HG02970 (cell line): ENCODE measurements at regions not wholly inside any gene's neighbourhood (a gene's known extent, or its start where the extent isn't known, plus 50 kb on each side); places are given as distances from the start of the nearest gene placed in this dataset.
"Not testable (repeated sequence)": the region's sequence is repeated elsewhere in the genome, so short reads cannot be mapped to it uniquely, and the experiment has no call there.

Experiments
- ATAC-seq: cut with Tn5 transposase; IDR thresholded peaks from one replicate; pipeline ENCODE4 v1.9.1; 2021; ENCODE audit warnings: mild to moderate bottlenecking, moderate library complexity, moderate number of reproducible peaks; ENCODE audit not compliant: unreplicated experiment, low FRiP score

DNA sequence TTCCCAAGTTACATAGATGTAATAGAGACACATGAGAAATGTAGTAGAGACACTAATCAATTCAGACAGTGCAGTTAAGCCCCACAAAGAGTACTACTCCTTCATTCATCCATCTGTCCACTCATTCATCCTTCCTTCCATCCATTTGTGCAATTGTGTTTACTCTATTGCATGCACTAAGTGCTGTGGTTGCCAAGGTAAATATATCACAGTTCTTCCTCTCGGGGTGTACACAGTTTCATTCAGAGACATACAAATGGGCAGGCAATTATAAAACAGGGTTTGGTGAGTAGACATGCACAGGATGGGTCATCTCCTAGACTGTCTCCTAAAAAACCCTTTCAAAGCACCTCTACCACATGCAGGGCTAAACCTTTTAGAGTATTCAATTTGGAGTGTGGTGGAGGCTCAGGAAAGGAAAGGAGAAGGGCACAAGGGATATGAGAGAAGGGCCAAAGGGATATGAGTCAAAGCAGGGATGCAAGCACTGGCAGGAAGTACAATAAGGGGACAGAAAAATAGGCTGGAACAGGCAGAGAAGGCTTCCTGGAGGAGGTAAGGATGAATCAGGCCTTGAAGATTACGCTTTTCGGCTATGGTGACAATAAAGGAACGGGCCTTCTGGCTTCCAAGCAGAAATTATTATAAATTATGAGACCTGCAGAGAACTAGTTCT, 153.6 kb upstream of the VKORC1L1 start:
- ATAC-seq = not testable (repeated sequence)

DNA sequence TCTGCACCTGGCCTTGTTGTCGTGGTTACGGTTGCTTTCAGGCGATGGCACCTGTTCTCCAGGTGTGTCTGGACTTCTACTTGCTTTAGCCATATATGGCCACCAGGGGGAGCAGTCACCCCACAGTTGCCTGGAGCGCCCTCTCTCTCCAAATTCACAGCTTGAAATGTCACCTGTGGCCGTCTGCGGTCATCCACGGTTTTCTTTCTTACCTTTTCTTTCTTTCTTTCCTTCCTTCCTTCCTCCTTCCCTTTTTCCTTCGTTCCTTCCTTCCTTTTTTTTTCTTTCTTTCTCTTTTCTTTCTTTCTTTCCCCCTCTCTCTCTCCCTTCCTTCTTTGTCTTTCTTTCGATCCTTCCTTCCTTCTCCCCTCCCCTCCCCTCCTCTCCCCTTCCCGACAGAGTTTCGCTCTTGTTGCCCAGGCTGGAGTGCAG, 150.5 kb upstream of the VKORC1L1 start:
- no peak for ATAC-seq

DNA sequence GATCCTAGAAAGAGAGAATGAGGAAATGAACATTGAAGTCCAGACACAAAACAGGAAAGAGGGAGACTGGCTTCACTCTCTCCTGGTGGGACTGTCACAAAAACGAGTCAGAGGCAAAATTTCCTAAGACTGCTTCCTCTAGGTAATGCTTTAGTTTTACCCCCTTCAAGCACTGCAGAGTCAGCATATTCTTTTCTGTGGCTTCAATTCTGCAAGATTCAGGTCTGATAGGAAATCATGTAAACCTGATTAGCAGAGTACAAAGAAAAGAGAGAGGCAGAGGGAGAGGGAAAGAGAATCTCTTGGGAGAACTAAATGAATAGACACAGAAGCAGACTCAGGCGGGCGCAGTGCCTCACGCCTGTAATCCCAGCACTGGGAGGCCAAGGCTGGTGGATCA, 145.7 kb upstream of the VKORC1L1 start:
- ATAC-seq = not testable (repeated sequence)

DNA sequence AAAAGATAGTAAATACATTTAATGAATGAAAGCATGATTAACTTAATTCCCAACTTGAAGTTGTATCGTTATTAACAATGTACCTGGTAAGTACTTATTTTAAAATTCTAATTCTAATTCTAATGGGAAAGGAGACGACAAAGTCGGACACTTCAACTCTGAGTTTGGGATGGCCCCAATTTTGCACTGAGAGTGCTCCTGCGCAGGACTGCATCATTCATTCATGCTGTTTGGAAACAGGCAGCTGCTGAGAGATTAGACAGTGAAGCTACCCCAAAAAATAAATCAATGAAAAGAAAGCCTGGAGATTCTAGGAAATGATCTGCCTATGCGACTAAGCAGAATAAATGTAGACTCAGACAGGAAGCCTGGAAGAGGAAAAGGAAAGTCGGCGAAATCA, 141.7 kb upstream of the VKORC1L1 start:
- no peak for ATAC-seq

DNA sequence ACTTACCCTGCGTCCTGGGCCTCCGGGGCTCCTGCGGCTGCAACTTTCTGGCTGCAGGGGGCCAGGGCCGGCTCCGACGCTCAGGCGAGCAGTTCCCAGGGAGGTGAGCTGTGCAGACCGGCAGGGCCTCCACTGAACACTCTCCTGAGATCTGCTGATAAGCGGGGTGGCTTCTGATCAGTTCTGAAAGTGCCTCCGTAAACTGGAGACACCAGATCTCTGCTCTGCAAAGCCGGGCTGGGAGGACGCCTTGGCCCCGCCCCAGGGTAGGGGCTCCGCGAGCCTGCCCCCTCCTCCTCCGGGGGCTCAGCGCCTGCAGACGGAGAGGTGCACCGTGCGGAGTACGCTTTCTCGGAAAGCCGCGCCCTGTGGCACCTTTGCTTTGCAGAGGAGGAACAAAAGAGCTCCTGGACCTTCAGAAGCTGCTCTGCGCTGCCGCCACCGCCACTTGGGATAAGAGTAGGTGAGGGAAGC, 141.3 kb upstream of the VKORC1L1 start:
- no peak for ATAC-seq

DNA sequence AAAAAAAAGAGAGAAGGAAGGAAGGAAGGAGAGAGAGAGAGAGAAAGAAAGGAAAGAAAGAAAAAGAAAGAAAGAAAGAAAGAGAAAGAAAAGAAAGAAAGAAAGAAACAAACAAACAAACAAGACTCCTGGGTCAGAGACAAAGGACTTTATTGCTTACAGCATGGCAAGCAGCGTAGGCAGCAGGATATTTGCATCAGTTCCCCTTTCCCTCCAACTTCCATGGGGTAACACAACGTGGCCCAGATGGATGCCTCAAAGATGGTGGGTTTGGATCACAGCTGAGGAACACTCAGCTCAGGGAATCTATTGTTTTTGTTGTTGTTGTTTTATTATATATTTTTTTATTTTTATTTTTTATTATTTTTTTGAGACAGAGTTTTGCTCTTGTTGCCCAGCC, 128.5 kb upstream of the VKORC1L1 start:
- no peak for ATAC-seq

DNA sequence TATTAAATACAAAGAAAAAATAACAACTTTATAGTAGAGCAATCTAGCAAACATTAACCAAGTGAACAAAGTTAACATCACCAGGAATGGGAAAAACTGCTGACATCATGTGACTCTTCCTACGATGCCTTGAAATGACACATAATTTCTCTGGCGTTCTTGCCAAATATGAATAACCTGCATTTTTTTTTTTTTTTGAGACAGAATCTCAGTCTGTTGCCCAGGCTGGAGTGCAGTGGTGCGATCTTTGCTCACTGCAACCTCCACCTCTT, 126.5 kb upstream of the VKORC1L1 start:
- ATAC-seq = no peak

DNA sequence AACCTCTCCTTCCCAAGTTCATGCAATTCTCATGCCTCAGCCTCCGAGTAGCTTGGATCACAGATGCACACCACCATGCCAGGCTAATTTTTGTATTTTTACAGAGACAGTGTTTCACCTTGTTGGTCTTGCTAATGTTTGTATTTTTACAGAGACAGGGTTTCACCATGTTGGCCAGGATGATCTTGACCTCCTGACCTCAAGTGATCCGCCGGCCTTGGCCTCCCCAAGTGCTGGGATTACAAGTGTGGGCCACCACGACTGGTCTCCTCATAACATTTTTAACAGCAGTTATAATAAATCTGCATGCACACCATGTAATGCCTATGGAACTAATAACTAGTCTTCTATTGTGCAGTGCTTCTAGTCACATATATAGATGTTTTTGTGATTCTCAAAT, 123.8 kb upstream of the VKORC1L1 start:
- no peak for ATAC-seq

DNA sequence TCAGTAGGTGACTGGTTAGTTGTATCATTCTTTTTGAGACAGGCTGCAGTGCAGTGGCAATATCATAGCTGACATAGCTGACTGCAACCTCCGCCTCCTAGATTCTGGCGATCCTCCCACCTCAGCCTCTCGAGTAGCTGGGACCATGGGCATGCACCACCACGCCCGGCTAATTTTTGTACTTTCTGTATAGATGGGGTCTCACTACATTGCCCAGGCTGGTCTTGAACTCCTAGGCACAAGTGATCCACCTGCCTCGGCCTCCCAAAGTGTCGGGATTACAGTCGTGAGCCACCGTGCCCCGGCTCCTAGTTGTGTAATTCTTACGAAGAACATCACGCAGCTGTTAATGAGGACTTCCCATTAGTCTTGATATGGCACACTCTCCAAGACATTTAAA, 123.4 kb upstream of the VKORC1L1 start:
- ATAC-seq = no peak

DNA sequence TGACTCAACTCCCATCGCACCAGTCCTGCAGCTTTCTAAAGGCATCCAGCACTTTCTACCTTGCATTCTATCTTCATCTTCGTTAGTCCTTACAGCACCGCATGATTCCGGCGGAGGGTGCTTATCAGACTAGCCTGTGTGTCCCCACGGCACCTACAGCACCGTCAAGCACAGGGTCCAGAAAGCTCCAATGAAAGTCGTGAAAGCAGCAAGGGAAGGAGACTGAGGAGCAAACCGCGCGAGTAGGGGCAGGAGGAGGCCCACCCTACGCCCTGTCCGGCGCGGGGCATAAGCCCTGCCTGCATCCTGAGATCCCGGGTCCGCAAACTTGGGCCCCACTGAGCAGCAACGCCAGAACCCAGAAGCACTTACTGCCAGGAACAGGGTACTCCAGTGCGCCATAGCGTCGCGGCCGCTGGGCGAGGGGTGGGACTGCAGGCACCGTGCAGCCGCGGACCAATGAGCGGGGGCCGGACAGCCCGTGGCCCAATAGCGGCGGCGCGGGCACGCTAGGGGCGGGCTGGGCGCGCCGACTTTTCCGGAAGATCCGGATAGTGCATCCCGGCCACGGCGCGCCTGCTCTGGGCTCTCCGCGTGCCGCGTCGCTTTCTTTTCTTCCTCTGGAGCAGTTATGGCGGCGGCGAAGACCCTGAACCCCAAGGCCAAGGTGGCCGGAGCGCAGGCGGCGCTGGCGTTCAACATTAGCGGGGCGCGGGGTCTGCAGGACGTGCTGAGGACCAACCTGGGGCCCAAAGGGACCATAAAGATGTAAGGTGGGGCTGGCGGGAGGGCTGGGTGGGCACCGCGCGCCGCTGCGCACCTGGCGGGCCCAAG, 122.1 kb upstream of the VKORC1L1 start:
- ATAC-seq = peak; percentile 92

DNA sequence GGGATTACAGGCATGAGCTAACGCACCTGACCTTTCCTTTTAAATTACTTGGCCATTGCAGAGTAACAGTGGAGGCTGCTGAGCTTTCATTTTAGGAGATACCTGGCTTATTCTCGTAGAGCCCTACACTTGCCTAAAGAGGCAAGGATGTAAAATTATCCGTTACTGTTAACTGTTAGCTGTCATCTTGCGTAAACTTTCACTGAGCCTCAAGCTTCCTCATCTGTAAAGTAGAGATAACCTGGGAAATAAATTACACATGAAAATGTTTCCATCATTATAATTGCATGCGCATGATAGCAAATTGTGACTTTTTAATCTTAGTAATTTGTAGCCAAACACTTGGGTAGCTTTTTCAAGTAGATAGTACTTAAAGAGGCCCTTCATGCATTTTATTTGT, 118.8 kb upstream of the VKORC1L1 start:
- ATAC-seq = not testable (repeated sequence)

DNA sequence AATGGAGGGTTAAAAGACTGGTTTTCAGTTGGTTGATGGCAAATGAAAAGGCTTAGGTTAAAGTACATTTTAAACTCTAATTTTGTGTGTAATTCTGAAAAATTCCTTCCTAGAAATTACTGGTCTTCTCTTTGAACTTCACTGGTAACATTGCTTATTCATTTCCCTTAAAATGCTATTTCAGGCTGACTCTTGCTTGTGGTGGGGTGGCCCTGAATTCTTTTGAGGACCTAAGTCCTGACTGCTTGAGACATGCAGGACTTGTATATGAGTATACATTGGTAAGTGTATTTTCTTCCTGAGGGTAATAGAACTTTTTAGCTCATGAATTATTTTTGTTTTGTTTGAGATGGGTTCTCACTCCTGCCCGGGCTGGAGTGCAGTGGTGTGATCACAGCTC, 113.9 kb upstream of the VKORC1L1 start:
- not testable (repeated sequence) for ATAC-seq

DNA sequence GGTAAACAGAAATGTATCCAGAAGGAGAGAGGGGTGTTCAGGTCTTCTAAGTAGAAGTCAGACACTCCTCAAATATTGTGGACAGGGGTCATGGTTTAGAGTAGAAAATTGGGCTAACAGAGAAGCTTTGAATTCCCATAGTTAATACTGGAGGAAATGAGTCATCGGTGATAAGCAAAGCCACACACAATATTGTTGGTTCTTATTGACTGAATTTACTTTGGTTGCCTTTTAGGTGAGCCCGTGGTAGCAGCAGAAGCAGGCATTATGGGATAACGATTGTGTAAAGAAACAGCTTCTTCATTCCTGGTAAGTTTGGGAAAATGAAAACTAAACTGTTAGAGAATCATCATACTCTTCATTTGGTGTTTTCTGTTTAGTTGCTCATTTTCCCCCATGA, 110.2 kb upstream of the VKORC1L1 start:
- not testable (repeated sequence) for ATAC-seq

DNA sequence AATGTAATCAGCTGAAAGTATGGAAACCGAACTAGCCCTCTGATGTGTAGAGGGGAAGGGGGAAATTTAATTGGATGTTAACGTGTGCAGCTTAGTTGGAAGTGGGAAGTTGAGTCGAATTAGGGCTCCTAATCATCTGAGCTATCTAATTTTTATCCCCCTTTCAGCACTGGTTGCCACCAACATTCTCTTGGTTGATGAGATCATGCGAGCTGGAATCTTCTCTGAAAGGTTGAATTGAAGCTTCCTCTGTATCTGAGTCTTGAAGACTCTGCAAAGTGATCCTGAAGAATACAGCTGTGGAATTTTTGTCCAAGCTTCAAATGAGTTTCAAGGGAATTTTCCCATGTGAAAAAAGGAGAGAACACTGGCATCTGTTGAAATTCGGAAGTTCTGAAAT, 109.8 kb upstream of the VKORC1L1 start:
- ATAC-seq = not testable (repeated sequence)

DNA sequence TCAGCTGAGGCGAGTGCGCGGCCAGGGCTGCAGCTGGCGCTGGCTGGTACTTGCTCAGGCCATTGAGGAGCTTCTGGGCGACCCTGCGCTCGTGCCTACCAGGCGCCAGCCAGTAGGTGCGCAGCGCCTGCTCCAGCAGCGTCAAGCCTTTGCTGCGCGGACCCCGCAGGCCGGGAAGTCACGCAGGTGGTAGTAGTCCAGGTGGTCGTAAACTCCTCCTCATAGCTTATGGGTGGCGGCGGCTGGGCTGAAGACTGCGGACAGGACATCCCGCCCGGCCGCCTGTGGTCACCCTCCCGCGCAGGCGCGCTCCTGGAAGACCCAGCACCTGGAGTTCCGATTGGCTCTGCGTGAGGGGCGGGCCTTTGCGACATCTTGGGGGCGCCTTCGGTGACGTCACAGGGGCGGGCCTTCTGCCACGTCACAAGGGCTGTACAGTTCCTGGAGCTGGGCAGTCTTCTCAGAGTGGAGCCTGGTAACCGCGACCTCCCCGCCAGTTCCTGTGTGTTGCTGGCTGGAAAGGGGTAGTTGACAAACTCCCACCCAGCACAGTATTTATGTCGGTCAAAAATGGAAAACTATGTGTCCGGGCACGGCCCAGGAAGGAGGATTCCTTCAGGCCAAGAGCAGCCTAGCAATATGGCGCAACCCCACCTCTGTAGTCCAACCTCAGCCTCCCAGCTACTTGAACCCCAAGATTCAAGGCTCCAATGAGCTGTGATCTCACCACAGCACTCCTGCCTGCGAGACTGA, 102.2 kb upstream of the VKORC1L1 start:
- ATAC-seq = peak; percentile 96

DNA sequence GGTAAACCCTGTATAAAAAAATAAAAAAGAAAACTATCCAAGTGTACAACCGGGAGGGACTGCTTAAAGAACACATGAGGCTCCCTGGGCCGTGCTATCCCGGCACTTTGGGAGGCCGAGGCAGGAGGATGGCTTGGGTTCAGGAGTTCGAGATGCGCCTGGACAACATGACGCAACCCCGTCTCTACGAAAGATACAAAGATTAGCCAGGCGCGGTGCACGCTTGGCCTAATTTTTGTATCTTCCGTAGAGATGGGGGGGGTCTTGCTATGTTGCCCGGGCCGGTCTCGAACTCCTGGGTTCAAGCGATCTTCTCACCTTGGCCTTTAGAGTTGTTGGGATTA, 101.7 kb upstream of the VKORC1L1 start:
- not testable (repeated sequence) for ATAC-seq

DNA sequence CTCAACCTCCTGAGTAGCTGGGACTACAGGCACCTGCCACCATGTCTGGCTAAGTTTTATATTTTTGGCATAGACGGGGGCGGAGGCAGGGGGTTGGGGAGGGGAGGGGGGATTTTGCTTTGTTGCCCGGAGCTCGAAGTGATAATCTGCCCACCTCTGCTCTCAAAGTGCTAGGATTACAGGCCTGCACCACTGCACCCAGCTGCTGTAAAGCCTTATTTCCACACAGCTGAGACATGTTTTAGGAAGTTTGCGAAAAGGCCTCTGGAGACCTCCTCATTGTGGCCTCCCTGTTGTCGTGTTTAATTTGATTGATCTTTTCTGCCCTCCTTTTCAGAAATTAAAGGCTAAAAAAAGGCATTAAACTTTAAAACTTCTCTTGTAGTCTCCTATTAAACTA, 96.2 kb upstream of the VKORC1L1 start:
- ATAC-seq = not testable (repeated sequence)

DNA sequence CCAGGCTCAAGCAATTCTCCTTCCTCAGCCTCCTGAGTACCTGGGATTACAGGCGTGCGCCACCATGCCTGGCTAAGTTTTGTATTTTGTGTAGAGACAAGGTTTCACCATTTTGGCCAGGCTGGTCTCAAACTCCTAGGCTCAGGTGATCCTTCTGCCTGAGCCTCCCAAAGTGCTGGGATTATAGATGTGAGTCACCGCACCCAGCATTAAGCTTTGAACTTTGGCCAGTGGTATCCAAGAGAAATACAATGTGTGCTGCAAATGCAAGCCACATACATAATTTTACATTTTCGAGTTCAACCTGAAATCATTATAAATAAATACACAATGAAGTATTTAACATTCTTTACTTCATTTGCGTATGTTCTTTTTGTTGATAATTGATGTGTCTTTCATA, 82.9 kb upstream of the VKORC1L1 start:
- ATAC-seq = not testable (repeated sequence)

DNA sequence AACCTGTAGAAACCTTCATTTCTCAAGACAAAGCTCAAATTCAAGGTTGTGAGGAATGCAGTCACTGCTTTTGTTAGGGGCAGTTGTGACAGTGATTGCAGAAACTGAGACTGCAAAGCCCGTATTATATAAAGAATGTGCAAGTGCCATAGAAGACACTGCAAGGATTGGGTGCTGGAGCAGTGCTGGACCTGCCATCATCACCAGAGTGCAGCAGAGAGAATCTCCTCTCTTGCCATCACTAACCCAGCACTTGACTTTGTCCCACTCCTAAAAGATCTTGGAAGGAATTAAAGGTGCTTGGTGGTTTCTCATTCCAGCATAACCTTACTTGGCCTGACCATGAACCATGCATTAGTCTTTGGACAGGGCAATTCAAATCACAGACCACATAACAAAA, 81.1 kb upstream of the VKORC1L1 start:
- not testable (repeated sequence) for ATAC-seq

DNA sequence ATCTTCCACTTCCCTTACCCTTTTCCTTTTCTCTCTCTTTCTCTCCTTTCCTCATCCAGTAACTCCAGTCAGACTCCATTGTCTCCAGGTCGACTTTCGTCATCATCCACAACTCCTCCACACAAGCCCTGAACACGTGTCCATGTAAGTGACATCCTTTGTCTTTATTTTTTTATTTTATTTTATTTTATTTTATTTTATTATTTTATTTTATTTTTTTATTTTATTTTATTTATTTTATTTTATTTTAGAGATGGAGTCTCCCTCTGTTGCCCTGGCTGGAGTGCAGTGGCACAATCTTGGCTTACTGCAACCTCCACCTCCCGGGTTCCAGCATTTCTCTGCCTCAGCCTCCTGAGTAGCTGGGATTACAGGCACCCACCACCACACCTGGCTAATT, 80.1 kb upstream of the VKORC1L1 start:
- ATAC-seq = not testable (repeated sequence)

DNA sequence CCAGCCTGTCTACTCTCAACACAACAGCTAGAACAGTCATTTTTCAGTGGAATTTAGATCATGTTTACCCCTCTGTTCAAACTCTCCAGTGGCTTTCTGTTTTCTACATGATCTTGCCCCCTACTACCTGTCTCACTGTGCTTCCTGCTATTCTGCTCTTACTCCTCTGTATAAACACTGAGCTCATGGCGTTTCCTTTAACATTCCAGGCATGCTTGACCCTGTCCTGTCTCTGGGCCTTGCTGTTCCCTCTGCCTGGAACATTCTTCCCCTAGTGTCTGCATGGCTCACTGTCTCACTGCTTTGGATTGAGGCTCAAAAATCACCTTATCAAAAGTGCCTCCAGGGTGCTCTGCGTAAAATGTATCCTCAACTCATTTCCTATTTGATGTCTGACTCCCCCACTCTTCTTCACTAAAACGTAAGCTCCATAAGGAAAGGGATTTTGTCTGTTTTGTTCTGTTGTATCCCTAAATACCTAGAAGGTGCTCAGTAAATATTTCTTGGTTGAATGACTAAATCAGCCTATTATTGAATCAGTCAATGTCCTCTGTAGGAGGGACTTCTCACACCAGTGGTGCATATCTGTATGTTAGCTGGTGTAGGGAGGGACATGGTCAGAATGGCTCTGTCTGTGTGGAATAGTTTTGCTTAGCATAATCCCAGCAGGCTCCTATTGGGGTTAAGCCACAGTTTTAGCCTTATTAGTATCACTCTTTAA, 78.0 kb upstream of the VKORC1L1 start:
- not testable (repeated sequence) for ATAC-seq
